Astrocyte (in vitro differentiated cells and primary cell): ENCODE measurements at regions not wholly inside any gene's neighbourhood (a gene's known extent, or its start where the extent isn't known, plus 50 kb on each side); places are given as distances from the start of the nearest gene placed in this dataset.

ENCODE experiments used
- DNase-seq: peaks from one replicate; pipeline ENCODE4 v3.0.0-alpha.2; 2010; ENCODE audit warnings: low read depth
- FAIRE-seq: peaks from 2 replicates; lab custom pipeline; 2011; peaks lifted over from hg19 to GRCh38; lab: Jason Lieb, UNC
- H2AFZ ChIP-seq: 2 replicates; pipeline ENCODE4 v1.6.0; 2012; ENCODE audit warnings: low read depth, low read length, inconsistent platforms
- H3K27ac ChIP-seq: 2 replicates; pipeline ENCODE4 v1.5.1; 2011; ENCODE audit warnings: low read depth, low read length, inconsistent platforms
- H3K27me3 ChIP-seq: 2 replicates; pipeline ENCODE4 v1.6.0; 2011; ENCODE audit warnings: low read length, inconsistent platforms; ENCODE audit not compliant: insufficient read depth
- H3K36me3 ChIP-seq: 2 replicates; pipeline ENCODE4 v1.5.1; 2011; ENCODE audit warnings: low read length, inconsistent platforms; ENCODE audit not compliant: insufficient read depth
- H3K4me1 ChIP-seq: 2 replicates; pipeline ENCODE4 v1.5.1; 2011; ENCODE audit warnings: low read length, inconsistent platforms; ENCODE audit not compliant: insufficient read depth
- H3K4me2 ChIP-seq: 2 replicates; pipeline ENCODE4 v1.6.0; 2012; ENCODE audit warnings: low read length, inconsistent platforms
- H3K4me3 ChIP-seq: 2 replicates; pipeline ENCODE4 v1.5.1; 2011; ENCODE audit warnings: low read depth, mild to moderate bottlenecking, low read length, inconsistent platforms; ENCODE audit not compliant: insufficient read depth
- H3K79me2 ChIP-seq: 2 replicates; pipeline ENCODE4 v1.6.0; 2012; ENCODE audit warnings: mild to moderate bottlenecking, low read length, inconsistent platforms; ENCODE audit not compliant: insufficient read depth
- H3K9ac ChIP-seq: 2 replicates; pipeline ENCODE4 v1.6.0; 2012; ENCODE audit warnings: mild to moderate bottlenecking, low read length, inconsistent platforms
- H3K9me3 ChIP-seq: 2 replicates; pipeline ENCODE4 v1.5.1; 2012; ENCODE audit warnings: low read depth, mild to moderate bottlenecking, low read length, inconsistent platforms; ENCODE audit not compliant: insufficient read depth
- H4K20me1 ChIP-seq: 2 replicates; pipeline ENCODE4 v1.6.0; 2012; ENCODE audit warnings: low read length, inconsistent platforms; ENCODE audit not compliant: insufficient read depth
- H3K27ac Mint-ChIP-seq: one replicate; pipeline ENCODE4 v1.8.0; 2021; ENCODE audit warnings: mild to moderate bottlenecking, mixed read lengths; ENCODE audit not compliant: unreplicated experiment
- H3K27me3 Mint-ChIP-seq: one replicate; pipeline ENCODE4 v1.8.0; 2021; ENCODE audit warnings: low read depth, mixed read lengths; ENCODE audit not compliant: unreplicated experiment
- H3K36me3 Mint-ChIP-seq: one replicate; pipeline ENCODE4 v1.8.0; 2021; ENCODE audit warnings: low read depth, mixed read lengths; ENCODE audit not compliant: unreplicated experiment
- H3K4me1 Mint-ChIP-seq: one replicate; pipeline ENCODE4 v1.8.0; 2021; ENCODE audit warnings: low read depth, mixed read lengths; ENCODE audit not compliant: unreplicated experiment
- H3K4me3 Mint-ChIP-seq: one replicate; pipeline ENCODE4 v1.8.0; 2021; ENCODE audit warnings: mild to moderate bottlenecking, moderate library complexity, mixed read lengths; ENCODE audit not compliant: unreplicated experiment
- H3K9me3 Mint-ChIP-seq: one replicate; pipeline ENCODE4 v1.8.0; 2021; ENCODE audit warnings: mild to moderate bottlenecking, mixed read lengths; ENCODE audit not compliant: unreplicated experiment
- CTCF ChIP-seq: IDR thresholded peaks from 2 replicates; pipeline ENCODE4 v1.5.1; 2011; ENCODE audit warnings: low read depth, mild to moderate bottlenecking, inconsistent platforms, low read length, moderate library complexity; ENCODE audit not compliant: insufficient read depth
- EZH2 ChIP-seq: IDR thresholded peaks from 2 replicates; pipeline ENCODE4 v1.6.1; 2012; ENCODE audit warnings: mild to moderate bottlenecking, low read length, inconsistent platforms; ENCODE audit not compliant: insufficient read depth

DNA sequence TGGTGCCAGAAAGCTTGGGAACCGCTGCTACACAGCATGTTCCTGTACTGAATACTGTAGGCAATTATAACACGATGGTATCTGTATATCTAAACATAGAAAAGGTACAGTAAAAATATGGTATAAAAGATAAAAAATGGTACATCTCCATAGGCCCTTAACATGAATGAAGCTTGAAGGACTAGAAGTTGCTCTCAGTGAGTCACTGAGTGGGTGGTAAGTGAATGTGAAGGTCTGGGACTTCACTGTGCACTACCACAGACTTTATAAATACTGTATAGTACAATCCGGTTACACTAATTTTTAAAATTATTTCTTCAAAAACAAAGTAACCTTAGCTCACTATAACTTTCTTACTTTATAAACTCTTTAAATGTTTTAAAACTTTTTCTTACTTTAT is 819.9 kb upstream of the GRAMD2B start:
- H3K9me3 Mint-ChIP-seq, result no peaks in the 10 kb centered on the region
- DNase-seq (peak; percentile 63), FAIRE-seq (no peak)
- TF ChIP-seq CTCF (no peak), EZH2 (no peak)
- Histone ChIP-seq H3K9me3 (no peaks in the 10 kb centered on the region), H3K4me2 (no peak overlapping the region), H3K36me3 (no peaks in the 10 kb centered on the region), H3K79me2 (no peaks in the 10 kb centered on the region), H4K20me1 (no peaks in the 10 kb centered on the region), H3K27me3 (no peaks in the 10 kb centered on the region), H2AFZ (no peak overlapping the region), H3K27ac (no peak overlapping the region), H3K9ac (no peak overlapping the region), H3K4me1 (peaks cover 5% of the 10 kb centered on the region), H3K4me3 (no peak overlapping the region)
- no peak overlapping the region for H3K4me3 Mint-ChIP-seq
- no peaks in the 10 kb centered on the region for H3K27me3 Mint-ChIP-seq
- H3K36me3 Mint-ChIP-seq, result no peaks in the 10 kb centered on the region
- peaks cover 12% of the 10 kb centered on the region for H3K4me1 Mint-ChIP-seq
- H3K27ac Mint-ChIP-seq, result no peak overlapping the region

- H3K4me2 ChIP-seq, result no peak overlapping the region
- no peaks in the 10 kb centered on the region for H3K36me3 ChIP-seq
- no peaks in the 10 kb centered on the region for H3K27me3 ChIP-seq
- H3K9me3 Mint-ChIP-seq, result no peaks in the 10 kb centered on the region
- H3K36me3 Mint-ChIP-seq, result no peaks in the 10 kb centered on the region
- no peaks in the 10 kb centered on the region for H3K79me2 ChIP-seq
- no peak overlapping the region for H2AFZ ChIP-seq
- H3K4me3 Mint-ChIP-seq, result no peak overlapping the region
- H3K4me1 ChIP-seq, result peaks cover 5% of the 10 kb centered on the region
- DNase-seq (no peak), FAIRE-seq (no peak)
- H4K20me1 ChIP-seq, result no peaks in the 10 kb centered on the region
- no peaks in the 10 kb centered on the region for H3K9me3 ChIP-seq
- peaks cover 12% of the 10 kb centered on the region for H3K4me1 Mint-ChIP-seq
- no peak overlapping the region for H3K27ac ChIP-seq
- no peak overlapping the region for H3K9ac ChIP-seq
- H3K27me3 Mint-ChIP-seq, result no peaks in the 10 kb centered on the region
- H3K4me3 ChIP-seq, result no peak overlapping the region
- H3K27ac Mint-ChIP-seq, result no peak overlapping the region
- TF ChIP-seq EZH2 (no peak), CTCF (no peak)
Measured at GRCh38 chr5:125604104-125604503, 819.1 kb upstream of the GRAMD2B start.

DNA sequence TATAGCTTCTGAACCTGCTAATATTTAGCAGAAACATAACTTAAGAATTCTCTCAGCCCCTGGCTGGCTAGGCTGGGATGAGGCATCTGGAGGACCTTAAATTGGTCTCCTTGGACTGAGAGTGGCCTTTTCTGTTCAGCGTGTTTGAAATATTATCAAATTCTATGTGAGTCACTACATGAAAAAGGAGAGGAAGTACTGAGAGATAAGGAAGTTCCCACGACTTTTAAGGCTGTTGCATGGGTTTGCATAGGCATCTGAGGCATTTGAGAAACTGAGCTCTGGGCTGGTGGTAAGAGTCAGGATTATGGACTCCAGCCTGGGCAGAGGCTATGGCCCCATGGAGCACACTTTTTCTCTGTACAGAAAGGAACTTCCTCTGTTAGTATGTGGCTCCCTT is 816.2 kb upstream of the GRAMD2B start:
- TF ChIP-seq EZH2 (no peak), CTCF (no peak)
- Mint-ChIP-seq H3K27ac (peak overlapping the region; percentile 56), H3K4me3 (no peak overlapping the region), H3K36me3 (no peaks in the 10 kb centered on the region), H3K9me3 (no peaks in the 10 kb centered on the region), H3K4me1 (peaks cover 12% of the 10 kb centered on the region), H3K27me3 (no peaks in the 10 kb centered on the region)
- no peak overlapping the region for H3K4me3 ChIP-seq
- H3K36me3 ChIP-seq, result no peaks in the 10 kb centered on the region
- H3K4me2 ChIP-seq, result no peak overlapping the region
- H3K9ac ChIP-seq, result no peak overlapping the region
- no peaks in the 10 kb centered on the region for H3K27me3 ChIP-seq
- FAIRE-seq, result no peak
- H2AFZ ChIP-seq, result no peak overlapping the region
- peak; percentile 91 for DNase-seq
- no peak overlapping the region for H3K27ac ChIP-seq
- H3K9me3 ChIP-seq, result no peaks in the 10 kb centered on the region
- H3K4me1 ChIP-seq, result peaks cover 5% of the 10 kb centered on the region
- no peaks in the 10 kb centered on the region for H3K79me2 ChIP-seq
- no peaks in the 10 kb centered on the region for H4K20me1 ChIP-seq
